KMS-11 (cell line): ENCODE measurements at regions not wholly inside any gene's neighbourhood (a gene's known extent, or its start where the extent isn't known, plus 50 kb on each side); places are given as distances from the start of the nearest gene placed in this dataset.

Experiments
- H2AFZ ChIP-seq: fragments of 200-600 bp; sonication (generic); 2 replicates; pipeline ENCODE4 v1.6.1; 2016; ENCODE audit warnings: antibody characterized with exemption, mixed run types, low read depth
- H3K27ac ChIP-seq: fragments of 200-600 bp; sonication (generic); 2 replicates; pipeline ENCODE4 v1.6.1; 2016; ENCODE audit warnings: mild to moderate bottlenecking, mixed run types
- H3K27me3 ChIP-seq: fragments of 200-600 bp; sonication (generic); 2 replicates; pipeline ENCODE4 v1.6.1; 2017; ENCODE audit warnings: mild to moderate bottlenecking, low read depth, mixed run types, moderate library complexity; ENCODE audit not compliant: insufficient read depth
- H3K36me3 ChIP-seq: fragments of 200-600 bp; sonication (generic); 2 replicates; pipeline ENCODE4 v1.6.1; 2017; ENCODE audit warnings: mild to moderate bottlenecking, mixed run types; ENCODE audit not compliant: insufficient read depth
- H3K4me1 ChIP-seq: fragments of 200-600 bp; sonication (generic); 2 replicates; pipeline ENCODE4 v1.6.1; 2016; ENCODE audit warnings: mild to moderate bottlenecking, low read depth, mixed run types; ENCODE audit not compliant: poor library complexity, severe bottlenecking
- H3K4me2 ChIP-seq: fragments of 200-600 bp; sonication (generic); 2 replicates; pipeline ENCODE4 v1.7.0; 2016; ENCODE audit warnings: mild to moderate bottlenecking, mixed run types
- H3K4me3 ChIP-seq: fragments of 200-600 bp; sonication (generic); IDR thresholded peaks from 2 replicates; pipeline ENCODE4 v1.6.1; 2017; ENCODE audit warnings: low read depth, low read length, mixed read lengths; ENCODE audit not compliant: insufficient read depth
- H3K79me2 ChIP-seq: fragments of 200-600 bp; sonication (generic); 2 replicates; pipeline ENCODE4 v1.6.1; 2016; ENCODE audit warnings: low read depth, mixed run types; ENCODE audit not compliant: insufficient read depth
- H3K9ac ChIP-seq: fragments of 200-600 bp; sonication (generic); 2 replicates; pipeline ENCODE4 v1.6.1; 2016; ENCODE audit warnings: mild to moderate bottlenecking, mixed run types
- H4K20me1 ChIP-seq: fragments of 200-600 bp; sonication (generic); 2 replicates; pipeline ENCODE4 v1.6.1; 2016; ENCODE audit warnings: mild to moderate bottlenecking, mixed run types; ENCODE audit not compliant: insufficient read depth
- CTCF ChIP-seq: fragments of 200-600 bp; sonication (generic); conservative IDR thresholded peaks from 2 replicates; pipeline ENCODE4 v1.6.1; 2017; ENCODE audit warnings: low read depth, mild to moderate bottlenecking, antibody characterized with exemption, low read length, moderate library complexity, mixed read lengths

- Histone ChIP-seq H3K27ac (no peak overlapping the region), H2AFZ (no peak overlapping the region), H3K9ac (no peak overlapping the region), H3K4me1 (no peaks in the 10 kb centered on the region), H3K79me2 (no peaks in the 10 kb centered on the region), H3K4me2 (no peak overlapping the region), H4K20me1 (no peaks in the 10 kb centered on the region), H3K4me3 (no peak overlapping the region), H3K27me3 (no peaks in the 10 kb centered on the region), H3K36me3 (no peaks in the 10 kb centered on the region)
- TF ChIP-seq CTCF = no peak
Observed at GRCh38 chr11:119539583-119539982, 116.6 kb upstream of the THY1 start.

DNA sequence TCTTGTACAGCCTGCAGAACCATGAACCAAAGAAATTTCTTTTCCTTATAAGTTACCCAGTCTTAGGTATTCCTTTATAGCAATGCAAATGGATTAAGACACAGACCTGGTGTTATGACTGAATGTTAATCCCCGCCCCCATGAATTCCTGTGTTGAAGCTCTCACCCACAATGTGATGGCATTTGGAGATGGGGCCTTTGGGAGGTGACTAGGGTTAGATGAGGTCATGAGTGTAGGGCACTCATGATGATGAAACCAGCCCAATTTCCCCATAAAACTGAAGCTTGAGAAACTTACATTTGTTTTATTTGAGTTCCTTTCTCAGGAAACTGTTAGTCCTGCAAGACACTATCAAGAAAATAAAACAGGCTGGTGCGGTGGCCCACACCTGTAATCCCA is 115.8 kb upstream of the THY1 start:
- Histone ChIP-seq H3K4me1 (no peaks in the 10 kb centered on the region), H3K4me3 (no peak overlapping the region)

GRCh38 chr11:119537306-119538253 is 114.6 kb upstream of the THY1 start:
- no peak for TF ChIP-seq CTCF
- Histone ChIP-seq H3K4me1 (no peaks in the 10 kb centered on the region), H3K4me3 (no peak overlapping the region), H3K79me2 (no peaks in the 10 kb centered on the region), H3K27ac (no peak overlapping the region), H3K9ac (no peak overlapping the region), H3K36me3 (no peaks in the 10 kb centered on the region), H4K20me1 (no peaks in the 10 kb centered on the region), H3K4me2 (no peak overlapping the region), H2AFZ (no peak overlapping the region), H3K27me3 (no peaks in the 10 kb centered on the region)

More for the DNA sequence above, 115.8 kb upstream of the THY1 start:
- Histone ChIP-seq H3K27me3 (no peaks in the 10 kb centered on the region), H3K9ac (no peak overlapping the region), H4K20me1 (no peaks in the 10 kb centered on the region), H2AFZ (no peak overlapping the region), H3K36me3 (no peaks in the 10 kb centered on the region), H3K79me2 (no peaks in the 10 kb centered on the region), H3K4me2 (no peak overlapping the region), H3K27ac (no peak overlapping the region)
- TF ChIP-seq CTCF = no peak

DNA sequence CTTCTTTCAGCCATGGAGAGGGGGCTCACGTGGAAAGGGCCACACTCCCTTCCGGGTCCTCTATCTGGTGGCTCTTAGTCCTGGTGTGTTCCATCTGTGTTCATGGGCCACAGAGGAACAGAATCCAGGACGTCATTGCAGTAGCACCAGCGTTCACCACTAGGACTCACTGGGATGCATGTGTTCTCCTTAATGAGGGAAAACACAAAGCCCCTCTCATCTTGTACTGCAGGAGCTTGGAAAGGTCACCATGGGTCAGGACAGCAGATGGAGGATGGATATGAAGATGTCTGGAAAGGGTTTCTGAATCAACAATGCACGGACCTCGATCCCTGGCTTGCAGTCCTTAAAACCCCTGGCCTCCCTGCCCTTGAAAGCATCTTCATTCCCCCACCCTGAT is 113.8 kb upstream of the THY1 start:
- Histone ChIP-seq H3K4me1 (no peaks in the 10 kb centered on the region), H3K4me3 (no peak overlapping the region), H2AFZ (no peak overlapping the region), H4K20me1 (no peaks in the 10 kb centered on the region), H3K27ac (no peak overlapping the region), H3K36me3 (no peaks in the 10 kb centered on the region), H3K4me2 (no peak overlapping the region), H3K27me3 (no peaks in the 10 kb centered on the region), H3K9ac (no peak overlapping the region), H3K79me2 (no peaks in the 10 kb centered on the region)
- TF ChIP-seq CTCF = no peak
